WI38 (cell line): ENCODE measurements at regions not wholly inside any gene's neighbourhood (a gene's known extent, or its start where the extent isn't known, plus 50 kb on each side); places are given as distances from the start of the nearest gene placed in this dataset.
"Not testable (repeated sequence)": the region's sequence is repeated elsewhere in the genome, so short reads cannot be mapped to it uniquely, and the experiment has no call there.

Source experiments
- H3K4me3 ChIP-seq: 2 replicates; pipeline ENCODE4 v1.5.1; 2011; ENCODE audit warnings: low read depth, mild to moderate bottlenecking, control low read depth, low read length
- CTCF ChIP-seq: IDR thresholded peaks from 2 replicates; pipeline ENCODE4 v1.5.1; 2012; ENCODE audit warnings: low read depth, mild to moderate bottlenecking, control low read depth, low read length

GRCh38 chr15:25091421-25092158 is 136.8 kb downstream of the SNRPN start:
- no peak for TF ChIP-seq CTCF
- no peak overlapping the region for H3K4me3 ChIP-seq

- no peak overlapping the region for H3K4me3 ChIP-seq
- no peak for TF ChIP-seq CTCF
These were observed 137.9 kb downstream of the SNRPN start for GRCh38 chr15:25092661-25093060.

- no peak overlapping the region for H3K4me3 ChIP-seq
- TF ChIP-seq CTCF: no peak
These were observed 138.8 kb downstream of the SNRPN start for GRCh38 chr15:25093455-25094029.

DNA sequence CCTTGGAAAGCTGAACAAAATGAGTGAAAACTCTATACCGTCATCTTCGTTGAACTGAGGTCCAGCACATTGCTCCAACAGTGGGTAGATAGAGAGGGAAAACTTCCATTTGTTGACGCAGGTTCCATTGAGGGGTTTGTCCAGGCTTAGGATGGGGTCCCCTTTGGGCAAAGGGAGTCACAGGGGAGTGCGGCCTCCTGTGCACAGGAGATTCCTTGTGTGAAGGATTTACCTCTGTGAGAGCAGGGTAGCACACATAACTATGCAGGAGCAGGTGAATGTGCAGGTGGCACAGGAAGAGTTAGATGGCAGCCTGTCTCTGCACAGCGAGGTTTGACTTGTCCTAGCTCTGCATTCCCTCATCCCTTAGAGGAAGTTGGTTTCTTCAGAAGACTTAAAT is 139.3 kb downstream of the SNRPN start:
- H3K4me3 ChIP-seq: no peak overlapping the region
- no peak for TF ChIP-seq CTCF

- H3K4me3 ChIP-seq: no peak overlapping the region
- no peak for TF ChIP-seq CTCF
These were observed 139.7 kb downstream of the SNRPN start for GRCh38 chr15:25094519-25094918.

GRCh38 chr15:25095179-25095578 is 140.4 kb downstream of the SNRPN start:
- no peak overlapping the region for H3K4me3 ChIP-seq
- TF ChIP-seq CTCF: no peak

DNA sequence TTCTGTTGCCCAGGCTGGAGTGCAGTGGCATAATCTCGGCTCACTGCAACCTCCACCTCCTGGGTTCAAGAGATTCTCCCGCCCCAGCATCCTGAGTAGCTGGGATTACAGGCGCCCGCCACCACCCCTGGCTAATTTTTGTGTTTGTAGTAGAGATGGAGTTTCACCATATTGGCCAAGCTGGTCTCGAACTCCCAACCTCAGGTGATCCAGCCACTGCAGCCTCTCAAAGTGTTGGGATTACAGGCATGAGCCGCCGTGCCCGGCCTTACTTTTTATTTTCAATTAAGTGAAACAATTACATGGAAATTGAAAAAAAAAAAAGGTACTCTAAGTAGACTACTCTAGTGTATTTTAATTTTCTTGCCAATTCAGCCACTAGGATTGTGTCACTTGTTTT is 145.2 kb downstream of the SNRPN start:
- not testable (repeated sequence) for H3K4me3 ChIP-seq

GRCh38 chr15:25106209-25106608 is 151.4 kb downstream of the SNRPN start:
- no peak overlapping the region for H3K4me3 ChIP-seq
- no peak for TF ChIP-seq CTCF
